Esophagus muscularis mucosa (tissue), 4 donors: ENCODE measurements at regions not wholly inside any gene's neighbourhood (a gene's known extent, or its start where the extent isn't known, plus 50 kb on each side); places are given as distances from the start of the nearest gene placed in this dataset.

ENCODE experiments used
- DNase-seq: peaks from one replicate; pipeline ENCODE4 v3.0.0-alpha.2; 2017; ENCODE audit errors: extremely low spot score
- H3K27ac ChIP-seq, 4 donors: fragments of 200-600 bp; sonication (generic); replicated peaks in 1 of 4; 1 replicate in 3 of 4; 2 replicates in 1 of 4; pipeline ENCODE4 v1.5.1; 2016 to 2019; ENCODE audit warnings: mild to moderate bottlenecking in 1 of 4
- H3K27me3 ChIP-seq, 4 donors: fragments of 200-600 bp; sonication (generic); one replicate each; pipeline versions ENCODE4 v1.5.1 to v1.6.0; 2016 to 2019
- H3K36me3 ChIP-seq, 4 donors: fragments of 200-600 bp; sonication (generic); one replicate each; pipeline ENCODE4 v1.5.1; 2016 to 2019
- H3K4me1 ChIP-seq, 4 donors: fragments of 200-600 bp; sonication (generic); one replicate each; pipeline ENCODE4 v1.5.1; 2016 to 2019
- H3K4me3 ChIP-seq, 4 donors: fragments of 200-600 bp; sonication (generic); 1 replicate in 2 of 4; 2 replicates in 2 of 4; pipeline ENCODE4 v1.5.1; 2016 to 2019; ENCODE audit warnings: mild to moderate bottlenecking in 4 of 4, moderate library complexity in 1 of 4
- H3K9me3 ChIP-seq, 4 donors: fragments of 200-600 bp; sonication (generic); 1 replicate in 3 of 4; 2 replicates in 1 of 4; pipeline ENCODE4 v1.5.1; 2016 to 2019
- EP300 ChIP-seq: sonication (generic); formaldehyde crosslinking; IDR thresholded peaks from one replicate; pipeline ENCODE4 v1.6.1; 2017; ENCODE audit warnings: antibody characterized with exemption
- POLR2A ChIP-seq: fragments of 450-650 bp; IDR thresholded peaks from one replicate; pipeline ENCODE4 v1.6.1; 2017; ENCODE audit warnings: antibody characterized with exemption, moderate library complexity, mild to moderate bottlenecking, low read depth
- POLR2AphosphoS5 ChIP-seq, 2 donors: sonication (generic); formaldehyde crosslinking; IDR thresholded peaks; one replicate each; pipeline ENCODE4 v1.6.1; 2017; ENCODE audit warnings: antibody characterized with exemption in 2 of 2
- WGBS: methylation state at CpG from one replicate; pipeline ENCODE4 v1.1.5; 2018; 5-methylcytosine and 5-hydroxymethylcytosine counted together
- intact Hi-C: fragments of 100-400 bp; cut with DNase I; formaldehyde crosslinking; loops from one replicate; pipeline ENCODE4 v1.15.1; 2023
- TF ChIP-seq, protein P1 (sequence below), 3 experiments: fragments of 200-600 bp in 2 of 3; fragments of 450-650 bp in 1 of 3; sonication (generic) in 2 of 3; IDR thresholded peaks; one replicate each; pipeline ENCODE4 v1.5.1; 2017 to 2019; ENCODE audit warnings: antibody characterized with exemption in 3 of 3, mild to moderate bottlenecking in 2 of 3, moderate library complexity in 1 of 3

DNA sequence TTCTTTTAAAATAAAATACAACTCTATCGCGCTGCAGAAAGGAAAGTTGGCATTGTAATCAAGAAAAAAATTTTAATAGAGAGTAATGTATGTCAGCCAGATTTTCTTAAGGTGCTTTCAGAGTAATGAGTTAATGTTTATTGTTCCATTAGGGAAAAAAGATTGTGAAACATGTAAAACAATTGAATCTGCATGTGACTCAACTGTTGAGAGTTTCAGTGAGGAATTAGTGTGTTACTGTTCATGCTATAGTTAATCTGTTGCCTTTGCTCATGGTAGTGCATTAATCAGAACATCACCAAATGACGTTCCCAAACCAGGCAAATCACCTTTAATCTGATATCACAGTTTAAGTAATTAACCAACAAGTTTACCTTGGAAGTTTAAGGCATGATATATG, 600.5 kb downstream of the NR2F1-AS1 start:
- Histone ChIP-seq H3K27me3 (no peaks in the 10 kb centered on the region), H3K27ac (no peak overlapping the region), H3K4me3 (no peak overlapping the region), H3K36me3 (no peaks in the 10 kb centered on the region), H3K9me3 (no peaks in the 10 kb centered on the region), H3K4me1 (no peaks in the 10 kb centered on the region)
- TF ChIP-seq POLR2A (no peak), EP300 (no peak), POLR2AphosphoS5 (IDR thresholded peaks at IDR 0.05) (no peak)
- TF ChIP-seq, protein P1, sequence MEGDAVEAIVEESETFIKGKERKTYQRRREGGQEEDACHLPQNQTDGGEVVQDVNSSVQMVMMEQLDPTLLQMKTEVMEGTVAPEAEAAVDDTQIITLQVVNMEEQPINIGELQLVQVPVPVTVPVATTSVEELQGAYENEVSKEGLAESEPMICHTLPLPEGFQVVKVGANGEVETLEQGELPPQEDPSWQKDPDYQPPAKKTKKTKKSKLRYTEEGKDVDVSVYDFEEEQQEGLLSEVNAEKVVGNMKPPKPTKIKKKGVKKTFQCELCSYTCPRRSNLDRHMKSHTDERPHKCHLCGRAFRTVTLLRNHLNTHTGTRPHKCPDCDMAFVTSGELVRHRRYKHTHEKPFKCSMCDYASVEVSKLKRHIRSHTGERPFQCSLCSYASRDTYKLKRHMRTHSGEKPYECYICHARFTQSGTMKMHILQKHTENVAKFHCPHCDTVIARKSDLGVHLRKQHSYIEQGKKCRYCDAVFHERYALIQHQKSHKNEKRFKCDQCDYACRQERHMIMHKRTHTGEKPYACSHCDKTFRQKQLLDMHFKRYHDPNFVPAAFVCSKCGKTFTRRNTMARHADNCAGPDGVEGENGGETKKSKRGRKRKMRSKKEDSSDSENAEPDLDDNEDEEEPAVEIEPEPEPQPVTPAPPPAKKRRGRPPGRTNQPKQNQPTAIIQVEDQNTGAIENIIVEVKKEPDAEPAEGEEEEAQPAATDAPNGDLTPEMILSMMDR (IDR thresholded peaks at IDR 0.05) = no peak
- DNase-seq = no peak
- intact Hi-C loops = no loop called here
- WGBS = 89% methylated on average over 3 of the region's 3 CpGs

DNA sequence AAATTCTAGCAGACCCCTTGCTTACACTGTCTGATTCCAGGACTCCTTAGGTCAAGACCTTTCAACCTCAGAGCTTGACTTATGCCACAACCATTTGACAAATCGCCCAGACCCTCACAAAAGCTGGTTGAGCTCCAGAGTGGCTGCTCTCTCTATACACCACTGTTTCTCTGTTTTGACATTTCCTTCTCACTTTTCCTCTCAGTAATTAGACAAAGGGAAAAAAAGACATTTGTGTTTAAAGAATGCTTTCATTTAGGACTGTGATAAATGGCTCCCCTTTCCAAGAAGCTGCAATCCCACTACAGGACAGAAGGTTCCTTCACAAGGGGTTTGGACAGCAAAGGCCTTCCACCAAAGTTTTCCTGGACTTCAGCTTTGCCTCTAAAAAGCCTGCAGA, 601.3 kb downstream of the NR2F1-AS1 start:
- Histone ChIP-seq H3K27me3 (no peaks in the 10 kb centered on the region), H3K27ac (no peak overlapping the region), H3K4me1 (no peaks in the 10 kb centered on the region), H3K36me3 (no peaks in the 10 kb centered on the region), H3K4me3 (no peak overlapping the region), H3K9me3 (no peaks in the 10 kb centered on the region)
- intact Hi-C loops = no loop called here
- 62% methylated on average over 1 of the region's 1 CpG for WGBS
- DNase-seq = no peak
- TF ChIP-seq POLR2AphosphoS5 (IDR thresholded peaks at IDR 0.05) = no peak
- TF ChIP-seq, protein P1 (IDR thresholded peaks at IDR 0.05) = no peak
- no peak for TF ChIP-seq POLR2A
- TF ChIP-seq EP300 = no peak

DNA sequence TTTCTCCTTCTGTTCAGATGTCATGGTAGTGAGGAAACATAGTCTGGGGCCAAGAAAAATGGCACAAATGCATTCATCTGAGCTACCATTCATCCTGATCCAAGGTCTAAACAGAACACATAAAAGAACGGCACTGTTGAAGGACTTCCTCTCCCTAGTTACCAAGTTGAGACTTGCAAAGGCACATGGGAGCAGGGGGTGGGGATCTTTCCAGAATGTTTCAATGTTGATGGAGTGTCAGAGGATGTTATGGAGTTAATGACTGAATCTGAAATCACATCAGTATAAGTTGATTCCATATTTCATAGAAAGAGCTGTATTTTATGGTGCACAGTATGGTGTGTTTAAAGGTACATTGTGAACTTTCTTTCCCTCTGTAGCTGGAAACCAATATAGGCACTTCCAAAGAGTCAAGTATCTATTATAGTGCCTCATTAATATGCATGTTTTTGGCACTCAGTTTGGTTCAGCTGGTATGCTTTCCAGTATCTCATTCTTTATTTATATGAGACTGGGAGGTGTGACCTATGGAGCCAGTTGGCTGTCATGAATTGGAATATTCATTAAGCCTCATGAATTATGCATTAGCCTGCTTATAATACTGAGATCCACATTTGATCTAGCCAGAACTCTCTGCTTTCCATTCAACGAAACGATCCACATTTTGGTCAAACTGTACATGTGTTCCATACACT, 603.0 kb downstream of the NR2F1-AS1 start:
- WGBS = 78% methylated on average over 3 of the region's 3 CpGs
- Histone ChIP-seq H3K4me1 (no peaks in the 10 kb centered on the region), H3K27me3 (no peaks in the 10 kb centered on the region), H3K4me3 (no peak overlapping the region), H3K36me3 (no peaks in the 10 kb centered on the region), H3K27ac (no peak overlapping the region), H3K9me3 (no peaks in the 10 kb centered on the region)
- no peak for DNase-seq
- no peak for TF ChIP-seq POLR2AphosphoS5 (IDR thresholded peaks at IDR 0.05)
- TF ChIP-seq EP300 = no peak
- no peak for TF ChIP-seq POLR2A
- TF ChIP-seq, protein P1 (IDR thresholded peaks at IDR 0.05) = no peak
- intact Hi-C loops = no loop called here

DNA sequence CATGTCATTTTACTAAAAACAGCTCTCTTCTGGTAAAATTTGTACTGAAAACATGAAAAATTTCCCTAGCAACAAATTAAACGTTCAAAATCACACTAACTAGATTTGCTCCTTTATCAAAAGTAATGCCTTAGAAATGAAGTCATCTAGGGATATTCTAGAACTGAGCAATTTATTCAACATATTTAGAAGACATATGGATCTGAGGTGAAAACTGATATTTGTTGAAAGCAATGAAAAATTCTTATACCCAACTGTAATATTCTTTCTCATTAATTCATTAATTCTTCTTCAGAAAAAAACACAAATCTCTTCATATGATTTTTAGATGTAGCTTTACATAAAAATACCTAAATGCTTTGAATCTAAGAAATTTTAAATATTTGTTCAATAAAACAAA, 604.9 kb downstream of the NR2F1-AS1 start:
- no peaks in the 10 kb centered on the region for H3K27me3 ChIP-seq
- 97% methylated on average over 1 of the region's 1 CpG for WGBS
- DNase-seq = no peak
- no peaks in the 10 kb centered on the region for H3K9me3 ChIP-seq
- no peaks in the 10 kb centered on the region for H3K4me1 ChIP-seq
- H3K36me3 ChIP-seq = no peaks in the 10 kb centered on the region
- intact Hi-C loops = no loop called here
- H3K4me3 ChIP-seq = no peak overlapping the region
- TF ChIP-seq POLR2AphosphoS5 (IDR thresholded peaks at IDR 0.05) (no peak), EP300 (no peak), POLR2A (no peak)
- TF ChIP-seq, protein P1 (IDR thresholded peaks at IDR 0.05) = no peak
- H3K27ac ChIP-seq = no peak overlapping the region

DNA sequence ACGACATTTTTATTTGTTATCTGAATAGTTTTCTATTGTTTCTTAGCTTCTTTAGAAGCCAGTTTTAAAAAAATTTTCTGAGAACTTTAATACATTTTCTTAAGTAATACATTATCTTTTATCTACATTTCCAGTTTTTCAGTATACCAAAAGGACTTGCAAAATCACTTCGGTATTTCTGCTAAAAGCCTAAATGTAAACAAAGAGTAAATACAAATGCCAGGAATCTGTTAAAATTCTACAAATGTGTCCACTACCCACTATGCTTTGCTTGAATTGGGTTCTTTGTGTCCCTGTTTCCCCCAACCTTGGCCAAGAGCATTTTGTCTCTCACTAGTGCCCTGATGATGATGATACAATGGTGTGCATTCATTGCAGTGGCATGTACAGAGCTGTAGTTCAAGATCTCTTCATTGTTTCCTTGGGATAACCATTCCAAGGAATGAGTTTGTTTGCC, 611.2 kb downstream of the NR2F1-AS1 start:
- Histone ChIP-seq H3K4me3 (no peak overlapping the region), H3K9me3 (no peaks in the 10 kb centered on the region), H3K27ac (no peak overlapping the region), H3K36me3 (no peaks in the 10 kb centered on the region), H3K27me3 (no peaks in the 10 kb centered on the region), H3K4me1 (no peaks in the 10 kb centered on the region)
- WGBS = 80% methylated on average over 2 of the region's 2 CpGs
- no peak for DNase-seq
- intact Hi-C loops = no loop called here
- no peak for TF ChIP-seq POLR2AphosphoS5 (IDR thresholded peaks at IDR 0.05)
- no peak for TF ChIP-seq EP300
